ENCODE measurements at regions not wholly inside any gene's neighbourhood (a gene's known extent, or its start where the extent isn't known, plus 50 kb on each side); places are given as distances from the start of the nearest gene placed in this dataset.
A peak's percentile ranks its signal among the peaks of the same experiment; 100 is the strongest.

- ATAC-seq (peak; percentile 93), DNase-seq (ENCODE audit: low spot score) (peak; percentile 94), FAIRE-seq (peak; percentile 70)
- CTCF ChIA-PET (ENCODE audit: low intra/inter-chr PET ratio, low total read pairs) = no interaction called here
- 13% methylated on average over 12 of the region's 17 CpGs for WGBS (ENCODE audit: low lambda C conversion rate)
- H3K9me3 ChIP-seq (ENCODE audit: low read length) = no peaks in the 10 kb centered on the region
- H3K4me2 ChIP-seq (ENCODE audit: low read depth, low read length) = peak overlapping the region; percentile 62
- intact Hi-C loops (cut with micrococcal nuclease; ENCODE audit: unreplicated experiment) (loop anchor here (2.0 kb wide), 1 partner anchor 15 kb away; no protein-coding TSS in a partner anchor), in situ Hi-C loops (cut with HindIII; ENCODE audit: extremely low pct_ligation_motif_present, low pct_unique_long_range_greater_than_20kb) (no loop called here)
- peak overlapping the region in 2 of 3 experiments; percentile 11 to 34; a peak in 1 of 6 replicates for H3K4me3 ChIP-seq (replicated peaks in 1 of 3; ENCODE audit: insufficient read depth in 1 of 3, low read depth in 2 of 3, low read length in 3 of 3)
- H3K79me2 ChIP-seq (ENCODE audit: insufficient read depth, low read length) = no peaks in the 10 kb centered on the region
- no TSS peak for BruUV-seq (replicated peaks)
- POLR2A ChIA-PET = interaction anchor here (0.7 to 3.2 kb wide), 12 partner anchors 9 to 129 kb away, joined by 3 to 36 read pairs (median 4); no protein-coding TSS in a partner anchor
- H3K27me3 ChIP-seq (ENCODE audit: control insufficient read depth in 1 of 2, insufficient read depth in 2 of 2, low read length in 2 of 2) = peaks cover 0 to 17% of the 10 kb centered on the region in 2 experiments; a peak in 3 of 5 replicates
- H3K27ac ChIP-seq (ENCODE audit: extremely low read length, insufficient read depth, low read length) = peak overlapping the region; percentile 82
- H2AFZ ChIP-seq (ENCODE audit: low read length) = no peak overlapping the region
- H3K9ac ChIP-seq (ENCODE audit: insufficient read depth, low read depth, low read length) = peak overlapping the region; percentile 59
- no peaks in the 10 kb centered on the region for H4K20me1 ChIP-seq (ENCODE audit: insufficient read depth, low read length)
- H3K36me3 ChIP-seq (replicated peaks in 1 of 2; ENCODE audit: control insufficient read depth in 1 of 2, insufficient read depth in 2 of 2, low read length in 2 of 2) = no peaks in the 10 kb centered on the region
- peaks cover 73% of the 10 kb centered on the region for H3K4me1 ChIP-seq (ENCODE audit: insufficient read depth, low read length)
- TF ChIP-seq CCDC6 (CRISPR knock-in tag; IDR thresholded peaks at IDR 0.05) = peak; percentile 53; the same call in 1 of the 2 replicates
- TF ChIP-seq SP1 (IDR thresholded peaks at IDR 0.05) = no peak
- TF ChIP-seq SP1 (CRISPR knock-in tag; IDR thresholded peaks at IDR 0.05) = no peak
- no peak for TF ChIP-seq NCOA5 (CRISPR knock-in tag; IDR thresholded peaks at IDR 0.05)
- no peak for TF ChIP-seq MTF2 (CRISPR knock-in tag; IDR thresholded peaks at IDR 0.05; ENCODE audit: borderline replicate concordance)
- no peak for TF ChIP-seq ZNF24 (IDR thresholded peaks at IDR 0.05)
- TF ChIP-seq SNAPC2 (CRISPR knock-in tag; IDR thresholded peaks at IDR 0.05) = peak; percentile 89
- peak; percentile 84; the same call in 1 of the 2 replicates for TF ChIP-seq ZNF800 (CRISPR knock-in tag; IDR thresholded peaks at IDR 0.05)
- peak; percentile 88; the same call in 1 of the 2 replicates for TF ChIP-seq ZNF564 (CRISPR knock-in tag; IDR thresholded peaks at IDR 0.05)
- TF ChIP-seq ZFAT (CRISPR knock-in tag; conservative IDR thresholded peaks at IDR 0.05) = no peak
- peak; percentile 63; the same call in 1 of the 2 replicates for TF ChIP-seq DPF2 (CRISPR knock-in tag; IDR thresholded peaks at IDR 0.05; ENCODE audit: borderline replicate concordance, low read depth)
- no peak for TF ChIP-seq KLF15 (CRISPR knock-in tag; IDR thresholded peaks at IDR 0.05; ENCODE audit: borderline replicate concordance)
- no peak for TF ChIP-seq MBNL3 (CRISPR knock-in tag; conservative IDR thresholded peaks at IDR 0.05)
- no peak for TF ChIP-seq ZBTB49 (CRISPR knock-in tag; IDR thresholded peaks at IDR 0.05; ENCODE audit: borderline replicate concordance)
- TF ChIP-seq MZF1 (CRISPR knock-in tag; IDR thresholded peaks at IDR 0.05; ENCODE audit: borderline replicate concordance) = no peak
- TF ChIP-seq NCOA2 (CRISPR knock-in tag; IDR thresholded peaks at IDR 0.05) = peak; percentile 73
- TF ChIP-seq ZNF367 (CRISPR knock-in tag; IDR thresholded peaks at IDR 0.05; ENCODE audit: borderline replicate concordance) = 0 out of 2 replicates have a peak, but pooled peaks have one; percentile 63
- no peak; the same call in 2 of the 3 replicates for TF ChIP-seq MXI1 (IDR thresholded peaks at IDR 0.05; ENCODE audit: borderline replicate concordance, low read depth, low read length)
Observed at GRCh38 chr2:120539937-120540718, 194.2 kb downstream of the INHBB start.
